K562 (cell line): ENCODE measurements at regions not wholly inside any gene's neighbourhood (a gene's known extent, or its start where the extent isn't known, plus 50 kb on each side); places are given as distances from the start of the nearest gene placed in this dataset.

Experiments used
- ATAC-seq: fragments of 200-7000 bp; cut with Tn5 transposase; 3 replicates; pipeline ENCODE4 v1.9.1; 2020; ENCODE audit warnings: moderate library complexity
- BruUV-seq: library from RNA; stranded (reverse); fragments of 400-500 nt; replicated peaks from 2 replicates; lab custom pipeline; 2021; lab: Mats Ljungman, UMichigan
- CTCF ChIA-PET: fragments of 300-600 bp; formaldehyde crosslinking; extraction: SDS; loops from one replicate; lab custom pipeline; 2021; ENCODE audit warnings: low intra/inter-chr PET ratio; lab: Yijun Ruan, JAX
- POLR2A ChIA-PET: fragments of 300-600, 350-650 bp; sonication (Branson Sonifier 250); formaldehyde crosslinking; extraction: SDS; loops from one replicate; lab custom pipeline; 2021; ENCODE audit warnings: antibody characterized with exemption, inconsistent platforms; lab: Yijun Ruan, JAX
- DNase-seq, 4 experiments: peaks; one replicate each; pipeline versions ENCODE4 v3.0.0 to v3.0.0-alpha.2; 2011 to 2018; ENCODE audit warnings: low spot score in 3 of 4, mixed read lengths in 3 of 4; ENCODE audit errors: extremely low read depth in 1 of 4
- FAIRE-seq: peaks from 2 replicates; lab custom pipeline; 2011; peaks lifted over from hg19 to GRCh38; lab: Jason Lieb, UNC
- H2AFZ ChIP-seq: 2 replicates; pipeline ENCODE4 v1.6.0; 2011; ENCODE audit warnings: low read depth, low read length, control low read depth, inconsistent platforms
- H3K27ac ChIP-seq: fragments of 200-600 bp; 3 replicates; pipeline ENCODE4 v1.8.0; 2011; ENCODE audit warnings: low read depth, mild to moderate bottlenecking, control low read depth, inconsistent platforms, low read length, moderate library complexity, mixed read lengths; ENCODE audit errors: extremely low read depth
- H3K27me3 ChIP-seq, 2 experiments: fragments of 300-600 bp in 1 of 2; 2 replicates in 1 of 2; 3 replicates in 1 of 2; pipeline versions ENCODE4 v1.6.0 to v1.8.0; 2011; ENCODE audit warnings: inconsistent platforms in 2 of 2, low read length in 2 of 2, mild to moderate bottlenecking in 1 of 2, mixed read lengths in 1 of 2, moderate library complexity in 1 of 2; ENCODE audit not compliant: control insufficient read depth in 2 of 2, insufficient read depth in 2 of 2
- H3K36me3 ChIP-seq: fragments of 300-600 bp; 3 replicates; pipeline ENCODE4 v1.8.0; 2011; ENCODE audit warnings: mild to moderate bottlenecking, low read length, inconsistent platforms; ENCODE audit not compliant: control insufficient read depth, insufficient read depth
- H3K4me1 ChIP-seq, 2 experiments: fragments of 200-600 bp in 1 of 2; replicated peaks in 1 of 2; 2 replicates in 1 of 2; 3 replicates in 1 of 2; pipeline versions ENCODE4 v1.5.1 to v1.8.0; 2011; ENCODE audit warnings: inconsistent platforms in 2 of 2, low read length in 2 of 2, mild to moderate bottlenecking in 1 of 2, mixed read lengths in 1 of 2, moderate library complexity in 1 of 2; ENCODE audit not compliant: control insufficient read depth in 2 of 2, insufficient read depth in 2 of 2
- H3K4me2 ChIP-seq: 2 replicates; pipeline ENCODE4 v1.6.1; 2011; ENCODE audit warnings: low read length, control low read depth, inconsistent platforms, mixed read lengths; ENCODE audit not compliant: insufficient read depth
- H3K4me3 ChIP-seq: fragments of 200-600 bp; sonication (generic), shearing (Covaris generic); 2 replicates; pipeline ENCODE4 v1.5.1; 2016; ENCODE audit warnings: control low read depth, inconsistent platforms
- H3K79me2 ChIP-seq: fragments of 200-600 bp; 3 replicates; pipeline ENCODE4 v1.8.0; 2011; ENCODE audit warnings: low read length, inconsistent platforms; ENCODE audit not compliant: control insufficient read depth, insufficient read depth
- H3K9ac ChIP-seq, 2 experiments: 2 replicates each; pipeline versions ENCODE4 v1.6.0 to v1.6.1; 2011; ENCODE audit warnings: low read depth in 2 of 2, low read length in 2 of 2, control low read depth in 1 of 2, inconsistent platforms in 1 of 2, mild to moderate bottlenecking in 1 of 2, mixed read lengths in 1 of 2; ENCODE audit not compliant: insufficient read depth in 1 of 2
- H3K9me1 ChIP-seq: one replicate; pipeline ENCODE4 v1.6.0; 2011; ENCODE audit warnings: inconsistent platforms, mild to moderate bottlenecking, low read length, moderate library complexity; ENCODE audit not compliant: control insufficient read depth, insufficient read depth
- H3K9me3 ChIP-seq: replicated peaks from 2 replicates; pipeline ENCODE4 v1.5.1; 2011; ENCODE audit warnings: low read depth, low read length, inconsistent platforms; ENCODE audit not compliant: control insufficient read depth, insufficient read depth
- H4K20me1 ChIP-seq: replicated peaks from 2 replicates; pipeline ENCODE4 v1.6.1; 2011; ENCODE audit warnings: low read length, inconsistent platforms, mixed read lengths; ENCODE audit not compliant: control insufficient read depth, insufficient read depth
- CBX2 ChIP-seq: fragments of 200-600 bp; sonication (generic); IDR thresholded peaks from one replicate; pipeline ENCODE4 v1.6.1; 2012; ENCODE audit warnings: mild to moderate bottlenecking, low read length, inconsistent platforms; ENCODE audit not compliant: insufficient read depth, poor library complexity, severe bottlenecking
- EP300 ChIP-seq: IDR thresholded peaks from 2 replicates; pipeline ENCODE4 v1.6.1; 2012; ENCODE audit warnings: low read length, improper control_type of control experiment
- HCFC1 ChIP-seq: IDR thresholded peaks from 2 replicates; pipeline ENCODE4 v1.6.1; 2012; ENCODE audit warnings: low read depth, low read length, improper control_type of control experiment
- HEY1 ChIP-seq: fragments of 250-450 bp; sonication (Bioruptor Pico); IDR thresholded peaks from 2 replicates; pipeline ENCODE4 v1.5.0; 2020; ENCODE audit warnings: mild to moderate bottlenecking, moderate library complexity, borderline replicate concordance
- MAZ ChIP-seq, 2 experiments: fragments of 450-650 bp in 1 of 2; sonication (generic) in 1 of 2; formaldehyde crosslinking; IDR thresholded peaks in 1 of 2; conservative IDR thresholded peaks in 1 of 2; 2 replicates each; pipeline versions ENCODE4 v1.4.0 to v1.5.0; 2020; ENCODE audit warnings: mild to moderate bottlenecking in 1 of 2, missing genetic modification reagents in 1 of 2
- MECOM ChIP-seq: fragments of 250-450 bp; sonication (Bioruptor Pico); IDR thresholded peaks from 2 replicates; pipeline ENCODE4 v1.8.0; 2022; ENCODE audit warnings: inconsistent platforms
- NCOA2 ChIP-seq, 2 experiments: fragments of 450-650 bp; IDR thresholded peaks; 2 replicates each; pipeline ENCODE4 v1.6.1; 2018; ENCODE audit warnings: mild to moderate bottlenecking in 2 of 2, moderate library complexity in 1 of 2; ENCODE audit not compliant: partially characterized antibody in 2 of 2
- PCBP1 ChIP-seq: fragments of 200-400 bp; formaldehyde crosslinking; IDR thresholded peaks from 2 replicates; pipeline ENCODE4 v1.6.1; 2018; ENCODE audit warnings: mild to moderate bottlenecking, low read depth, low read length; ENCODE audit not compliant: poor library complexity, severe bottlenecking
- TRIM24 ChIP-seq, 2 experiments: fragments of 450-650 bp; IDR thresholded peaks; 2 replicates each; pipeline ENCODE4 v1.6.1; 2016
- ZBTB17 ChIP-seq: fragments of 450-650 bp; formaldehyde crosslinking; IDR thresholded peaks from 2 replicates; pipeline ENCODE4 v1.4.0; 2020; ENCODE audit warnings: mild to moderate bottlenecking
- ZNF354B ChIP-seq: fragments of 250-450 bp; sonication (Bioruptor Pico); IDR thresholded peaks from 2 replicates; pipeline ENCODE4 v1.4.0; 2020
- ZNF830 ChIP-seq: fragments of 250-450 bp; sonication (Bioruptor Pico); IDR thresholded peaks from 2 replicates; pipeline ENCODE4 v1.5.0; 2021; ENCODE audit warnings: mild to moderate bottlenecking
- WGBS: fragments of 100-300 bp; shearing (Covaris generic); methylation state at CpG from one replicate; pipeline ENCODE4 v1.1.6; 2016; ENCODE audit warnings: low coverage, mixed read lengths; ENCODE audit not compliant: insufficient coverage; ENCODE audit errors: missing lambda C conversion rate; 5-methylcytosine and 5-hydroxymethylcytosine counted together
- in situ Hi-C: fragments of 300-500 bp; cut with MboI; formaldehyde crosslinking; loops from 4 replicates; pipeline ENCODE4 v1.15.0; 2018; ENCODE audit warnings: inconsistent platforms, mixed read lengths
- intact Hi-C: fragments of 100-400 bp; cut with micrococcal nuclease; formaldehyde crosslinking; loops from 2 replicates; pipeline ENCODE4 v1.14.2; 2022
- TF ChIP-seq, protein P1 (sequence below), 2 experiments: IDR thresholded peaks in 1 of 2; conservative IDR thresholded peaks in 1 of 2; 2 replicates each; pipeline ENCODE4 v1.6.1; 2016; ENCODE audit warnings: low read depth in 2 of 2, mild to moderate bottlenecking in 1 of 2, missing compliant biosample characterization in 1 of 2, missing genetic modification characterization in 1 of 2, moderate library complexity in 1 of 2
- TF ChIP-seq, protein P2 (sequence below): sonication (generic); formaldehyde crosslinking; IDR thresholded peaks from 2 replicates; pipeline ENCODE4 v1.4.0; 2020; ENCODE audit warnings: mild to moderate bottlenecking, missing genetic modification reagents

DNA sequence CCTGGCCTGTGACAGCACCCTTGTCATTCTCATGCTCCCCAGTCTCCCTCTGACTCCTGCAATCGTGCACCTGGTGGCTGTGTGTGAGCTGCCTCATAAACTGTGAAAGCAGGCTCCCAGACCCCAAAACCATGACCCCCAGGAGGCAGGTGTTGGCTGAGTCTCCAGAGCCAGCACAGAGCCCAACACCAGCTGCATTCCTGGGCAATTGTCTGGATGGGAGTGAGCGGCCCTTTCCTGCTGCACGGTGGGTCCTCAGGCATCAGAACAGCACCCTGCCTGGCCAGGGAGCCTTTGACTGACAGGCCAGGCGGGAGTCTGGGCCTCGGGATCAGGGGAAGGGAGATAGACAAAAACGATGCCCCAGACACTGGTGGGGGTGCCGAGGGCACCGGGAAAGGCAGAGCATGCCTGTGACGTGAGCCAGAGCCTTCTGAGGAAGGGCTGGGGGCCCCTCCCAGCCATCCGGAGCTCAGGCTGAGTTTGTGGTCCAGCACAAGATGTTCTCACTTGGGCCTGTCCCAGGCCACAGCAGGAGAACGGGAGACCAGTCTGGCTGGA, 135.1 kb upstream of the GPC1 start:
- no peaks in the 10 kb centered on the region for H3K9me3 ChIP-seq
- H3K4me2 ChIP-seq, result no peak overlapping the region
- intact Hi-C loops, result no loop called here
- no peaks in the 10 kb centered on the region for H3K36me3 ChIP-seq
- no peak overlapping the region for H2AFZ ChIP-seq
- no peak overlapping the region for H3K4me3 ChIP-seq
- 0% methylated on average over 6 of the region's 11 CpGs for WGBS
- peaks cover 2 to 71% of the 10 kb centered on the region in 2 experiments; a peak in 3 of 5 replicates for H3K27me3 ChIP-seq
- DNase-seq (peak in 1 of 4 experiments; percentile 1), FAIRE-seq (no peak), ATAC-seq (no peak)
- no peaks in the 10 kb centered on the region for H3K79me2 ChIP-seq
- TF ChIP-seq, protein P1, sequence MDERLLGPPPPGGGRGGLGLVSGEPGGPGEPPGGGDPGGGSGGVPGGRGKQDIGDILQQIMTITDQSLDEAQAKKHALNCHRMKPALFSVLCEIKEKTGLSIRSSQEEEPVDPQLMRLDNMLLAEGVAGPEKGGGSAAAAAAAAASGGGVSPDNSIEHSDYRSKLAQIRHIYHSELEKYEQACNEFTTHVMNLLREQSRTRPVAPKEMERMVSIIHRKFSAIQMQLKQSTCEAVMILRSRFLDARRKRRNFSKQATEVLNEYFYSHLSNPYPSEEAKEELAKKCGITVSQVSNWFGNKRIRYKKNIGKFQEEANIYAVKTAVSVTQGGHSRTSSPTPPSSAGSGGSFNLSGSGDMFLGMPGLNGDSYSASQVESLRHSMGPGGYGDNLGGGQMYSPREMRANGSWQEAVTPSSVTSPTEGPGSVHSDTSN (CRISPR knock-in tag; IDR thresholded peaks at IDR 0.05; ENCODE audit: low read depth), result no peak
- TF ChIP-seq, protein P1 (tag; conservative IDR thresholded peaks at IDR 0.05; ENCODE audit: low read depth), result no peak
- TF ChIP-seq ZNF354B (CRISPR knock-in tag) (no peak), EP300 (no peak), NCOA2 (IDR thresholded peaks at IDR 0.05; ENCODE audit: partially characterized antibody in 2 of 2) (no peak), MAZ (CRISPR knock-in tag; conservative IDR thresholded peaks at IDR 0.05 in 1 of 2, IDR thresholded peaks at IDR 0.05 in 1 of 2) (no peak), ZBTB17 (CRISPR knock-in tag) (no peak), ZNF830 (CRISPR knock-in tag) (no peak), CBX2 (no peak), MECOM (CRISPR knock-in tag) (no peak), PCBP1 (no peak), TRIM24 (IDR thresholded peaks at IDR 0.05) (no peak), HEY1 (CRISPR knock-in tag) (no peak), HCFC1 (no peak)
- TF ChIP-seq, protein P2, sequence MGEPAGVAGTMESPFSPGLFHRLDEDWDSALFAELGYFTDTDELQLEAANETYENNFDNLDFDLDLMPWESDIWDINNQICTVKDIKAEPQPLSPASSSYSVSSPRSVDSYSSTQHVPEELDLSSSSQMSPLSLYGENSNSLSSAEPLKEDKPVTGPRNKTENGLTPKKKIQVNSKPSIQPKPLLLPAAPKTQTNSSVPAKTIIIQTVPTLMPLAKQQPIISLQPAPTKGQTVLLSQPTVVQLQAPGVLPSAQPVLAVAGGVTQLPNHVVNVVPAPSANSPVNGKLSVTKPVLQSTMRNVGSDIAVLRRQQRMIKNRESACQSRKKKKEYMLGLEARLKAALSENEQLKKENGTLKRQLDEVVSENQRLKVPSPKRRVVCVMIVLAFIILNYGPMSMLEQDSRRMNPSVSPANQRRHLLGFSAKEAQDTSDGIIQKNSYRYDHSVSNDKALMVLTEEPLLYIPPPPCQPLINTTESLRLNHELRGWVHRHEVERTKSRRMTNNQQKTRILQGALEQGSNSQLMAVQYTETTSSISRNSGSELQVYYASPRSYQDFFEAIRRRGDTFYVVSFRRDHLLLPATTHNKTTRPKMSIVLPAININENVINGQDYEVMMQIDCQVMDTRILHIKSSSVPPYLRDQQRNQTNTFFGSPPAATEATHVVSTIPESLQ (CRISPR knock-in tag), result no peak
- in situ Hi-C loops, result no loop called here
- no TSS peak for BruUV-seq
- no peak overlapping the region for H3K9ac ChIP-seq
- H3K4me1 ChIP-seq, result no peaks in the 10 kb centered on the region
- POLR2A ChIA-PET, result interaction anchor here (0.6 to 0.7 kb wide), 3 partner anchors 19 to 1340 kb away, joined by 3 read pairs; partner anchors contain the start of gene GPC1
- no peak overlapping the region for H3K27ac ChIP-seq
- no peaks in the 10 kb centered on the region for H4K20me1 ChIP-seq
- H3K9me1 ChIP-seq, result no peaks in the 10 kb centered on the region
- CTCF ChIA-PET, result no interaction called here
